ENCODE measurements at regions not wholly inside any gene's neighbourhood (a gene's known extent, or its start where the extent isn't known, plus 50 kb on each side); places are given as distances from the start of the nearest gene placed in this dataset.
A peak's percentile ranks its signal among the peaks of the same experiment; 100 is the strongest.
"Not testable (repeated sequence)": the region's sequence is repeated elsewhere in the genome, so short reads cannot be mapped to it uniquely, and the experiment has no call there.

- H3K9me3 ChIP-seq; H3K36me3 ChIP-seq; H3K27me3 ChIP-seq; H3K4me3 ChIP-seq; intact Hi-C loops (cut with DNase I); H3K27ac ChIP-seq; H3K4me1 ChIP-seq; DNase-seq (ENCODE audit: low spot score in 2 of 2): not testable (repeated sequence)
Measured at GRCh38 chr15:20785151-20785936, 80.8 kb downstream of the POTEB2 start.

DNA sequence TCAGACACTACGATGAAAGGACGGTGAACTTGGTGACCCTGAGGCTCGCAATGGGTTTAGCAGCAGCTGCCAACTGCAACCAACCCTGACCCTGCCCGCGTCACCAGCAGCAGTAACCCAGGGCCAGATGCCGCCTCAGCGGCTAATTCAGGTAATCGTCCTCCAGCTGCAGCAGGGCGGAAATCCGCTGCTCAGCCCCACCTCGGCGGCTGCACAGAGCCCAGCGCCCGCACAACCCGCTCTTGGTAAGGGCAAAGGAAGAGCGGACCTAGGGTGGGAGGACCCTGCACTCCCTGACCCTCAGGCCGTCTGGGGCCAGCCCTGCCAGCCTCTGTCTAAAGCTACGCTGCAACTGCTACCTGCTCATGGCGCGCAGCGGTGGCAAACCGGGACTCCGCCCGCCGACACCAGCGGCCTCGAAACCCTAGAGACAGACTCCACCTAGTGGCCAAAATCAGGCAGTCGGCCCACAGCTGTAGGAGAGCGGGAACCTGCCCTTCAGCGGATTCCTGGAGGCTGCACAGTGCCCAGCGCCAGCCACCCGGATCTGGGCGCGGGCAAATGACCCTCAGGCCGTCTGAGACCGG is 82.4 kb downstream of the POTEB2 start:
- H3K9me3 ChIP-seq; H3K27me3 ChIP-seq; DNase-seq (ENCODE audit: low spot score in 2 of 2); H3K4me1 ChIP-seq; H3K4me3 ChIP-seq; intact Hi-C loops (cut with DNase I); H3K36me3 ChIP-seq; H3K27ac ChIP-seq: not testable (repeated sequence)

DNA sequence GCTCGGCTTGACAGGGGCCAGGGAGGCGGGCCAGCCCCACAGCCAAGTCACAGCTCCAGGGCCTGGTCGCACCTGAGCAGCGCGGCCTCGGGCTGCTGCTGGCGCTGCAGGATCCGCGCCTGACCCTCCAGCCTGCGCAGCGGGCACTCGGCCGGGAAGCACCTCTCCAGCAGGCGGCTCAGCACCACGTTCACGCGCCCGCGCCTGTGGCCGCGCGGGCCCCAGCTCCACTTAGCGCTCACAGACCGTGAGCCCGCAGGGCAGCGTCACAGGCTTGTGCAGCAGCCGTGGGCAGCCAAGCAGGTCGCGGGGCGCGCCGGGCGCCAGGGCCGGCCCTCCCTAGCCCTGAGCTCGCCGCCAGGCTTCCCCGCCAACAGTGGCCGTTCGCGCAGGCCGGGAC is 90.7 kb downstream of the POTEB2 start:
- H3K27ac ChIP-seq; intact Hi-C loops (cut with DNase I); H3K9me3 ChIP-seq; H3K27me3 ChIP-seq; H3K36me3 ChIP-seq; H3K4me3 ChIP-seq; DNase-seq (ENCODE audit: low spot score in 2 of 2); H3K4me1 ChIP-seq: not testable (repeated sequence)

DNA sequence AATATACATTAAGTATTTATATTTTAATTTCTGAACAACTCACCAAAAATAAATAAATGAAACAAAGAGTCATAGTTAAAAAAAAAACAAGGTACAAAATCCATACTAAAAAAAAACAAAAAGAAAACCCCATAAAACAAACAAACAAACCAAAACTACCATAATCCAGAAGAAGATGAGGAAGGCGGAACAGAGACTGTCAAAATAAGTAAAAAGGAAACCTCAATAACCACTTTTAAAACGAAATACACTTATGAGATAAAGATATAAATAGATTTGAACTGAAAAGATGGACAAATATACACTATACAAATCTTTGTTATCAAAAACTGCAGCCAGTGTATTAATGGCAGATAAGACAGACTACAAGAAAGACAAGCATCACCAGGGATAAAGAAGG is 98.2 kb downstream of the POTEB2 start:
- intact Hi-C loops (cut with DNase I); DNase-seq (ENCODE audit: low spot score in 2 of 2); H3K27me3 ChIP-seq; H3K36me3 ChIP-seq; H3K4me3 ChIP-seq; H3K4me1 ChIP-seq; H3K27ac ChIP-seq; H3K9me3 ChIP-seq: not testable (repeated sequence)

GRCh38 chr15:20762422-20762821 is 103.7 kb downstream of the POTEB2 start:
- H3K9me3 ChIP-seq; H3K4me1 ChIP-seq; H3K36me3 ChIP-seq; intact Hi-C loops (cut with DNase I); H3K4me3 ChIP-seq; H3K27ac ChIP-seq; H3K27me3 ChIP-seq; DNase-seq (ENCODE audit: low spot score in 2 of 2): not testable (repeated sequence)

DNA sequence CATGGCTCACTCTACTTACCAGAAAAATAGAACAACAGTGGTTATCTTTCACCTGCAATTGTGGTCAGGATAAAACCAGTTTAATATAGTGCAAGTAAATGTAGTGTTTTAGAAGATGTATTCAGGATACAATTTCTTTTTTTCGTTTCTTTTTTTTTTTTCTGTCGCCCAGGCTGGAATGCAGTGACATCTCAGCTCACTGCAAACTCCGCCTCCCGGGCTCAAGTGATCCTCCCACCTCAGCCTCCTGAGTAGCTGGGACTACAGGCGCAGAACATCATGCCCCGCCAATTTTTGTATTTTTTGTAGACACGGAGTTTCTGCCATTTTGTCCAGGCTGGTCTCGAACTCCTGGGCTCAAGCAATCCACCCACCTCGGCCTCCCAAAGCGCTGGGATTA is 109.7 kb downstream of the POTEB2 start:
- H3K9me3 ChIP-seq; DNase-seq (ENCODE audit: low spot score in 2 of 2); intact Hi-C loops (cut with DNase I); H3K27me3 ChIP-seq; H3K4me1 ChIP-seq; H3K27ac ChIP-seq; H3K4me3 ChIP-seq; H3K36me3 ChIP-seq: not testable (repeated sequence)

DNA sequence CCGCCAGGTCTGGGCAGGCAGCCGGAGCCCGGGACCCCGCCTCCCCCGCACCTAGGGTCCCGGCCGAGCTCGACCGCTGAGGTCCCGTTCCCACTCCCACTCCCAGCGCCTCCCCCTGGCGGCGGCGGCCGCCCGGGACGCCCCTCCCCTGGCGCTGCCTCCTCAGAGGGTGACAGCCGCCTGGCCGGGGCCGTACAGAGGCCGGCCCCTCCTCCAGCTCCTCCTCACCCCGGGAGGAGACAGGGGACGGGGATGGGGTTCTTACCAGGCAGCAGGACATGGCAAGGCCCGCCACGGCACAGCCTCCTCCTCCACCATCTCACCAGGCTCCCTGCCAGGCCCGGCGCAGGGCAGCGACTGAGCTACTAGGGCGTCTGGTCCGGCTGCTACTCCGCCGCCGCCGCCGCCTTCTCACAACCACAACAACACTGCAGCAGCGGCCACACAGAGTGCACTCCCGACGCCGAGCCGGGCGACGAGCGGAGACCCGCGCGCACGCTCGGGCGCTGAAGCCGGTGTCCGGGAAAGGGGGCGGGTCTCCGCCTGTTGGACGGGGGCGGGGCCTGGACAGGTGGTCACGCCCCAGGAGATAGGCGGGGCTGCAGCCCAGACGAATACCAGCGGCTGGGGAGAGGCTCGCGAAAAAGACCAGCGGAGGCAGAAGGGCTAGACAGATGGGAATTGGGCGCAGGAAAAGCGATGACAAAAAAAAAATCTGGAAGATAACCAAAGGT is 110.3 kb downstream of the POTEB2 start:
- DNase-seq (ENCODE audit: low spot score in 2 of 2); H3K4me1 ChIP-seq; H3K9me3 ChIP-seq; intact Hi-C loops (cut with DNase I); H3K27ac ChIP-seq; H3K27me3 ChIP-seq; H3K36me3 ChIP-seq: not testable (repeated sequence)
- H3K4me3 ChIP-seq, result peak overlapping the region in 1 of 2 donors; percentile 25

DNA sequence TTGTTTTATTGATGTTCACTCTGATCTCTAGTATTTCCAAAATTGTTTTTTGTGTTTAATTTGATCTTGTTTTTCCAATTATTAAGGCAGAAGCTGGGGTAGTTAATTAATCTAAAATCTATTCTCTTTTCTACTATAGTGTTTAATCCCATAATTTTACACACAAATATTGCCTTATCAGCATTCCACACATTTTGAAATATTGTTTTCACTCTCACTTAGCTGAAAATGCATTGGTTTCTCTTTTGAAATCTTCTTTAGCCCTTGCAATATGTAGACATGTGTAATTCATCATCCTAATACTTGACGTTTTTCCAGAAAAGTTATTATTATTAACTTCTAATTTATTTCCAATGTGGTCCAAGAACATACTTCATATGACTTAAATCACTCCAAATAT is 132.6 kb downstream of the POTEB2 start:
- H3K27ac ChIP-seq; intact Hi-C loops (cut with DNase I); DNase-seq (ENCODE audit: low spot score in 2 of 2); H3K36me3 ChIP-seq; H3K27me3 ChIP-seq; H3K9me3 ChIP-seq; H3K4me1 ChIP-seq; H3K4me3 ChIP-seq: not testable (repeated sequence)
